ENCODE measurements at regions not wholly inside any gene's neighbourhood (a gene's known extent, or its start where the extent isn't known, plus 50 kb on each side); places are given as distances from the start of the nearest gene placed in this dataset.

- DNase-seq (ENCODE audit: low read depth in 1 of 2, low spot score in 1 of 2), result no peak
Observed at GRCh38 chr2:14905571-14905970, 273.1 kb downstream of the LRATD1 start.

- no peak for DNase-seq (ENCODE audit: low read depth in 1 of 2, low spot score in 1 of 2)
Observed at GRCh38 chr2:14907014-14907612, 274.6 kb downstream of the LRATD1 start.

- DNase-seq (ENCODE audit: low read depth in 1 of 2, low spot score in 1 of 2), result no peak
Observed at GRCh38 chr2:14909795-14910194, 277.3 kb downstream of the LRATD1 start.

- DNase-seq (ENCODE audit: low read depth in 1 of 2, low spot score in 1 of 2), result no peak
Observed at GRCh38 chr2:14910654-14911053, 278.1 kb downstream of the LRATD1 start.

- no peak for DNase-seq (ENCODE audit: low read depth in 1 of 2, low spot score in 1 of 2)
Observed at GRCh38 chr2:14915983-14916382, 283.5 kb downstream of the LRATD1 start.

GRCh38 chr2:14923820-14924580 is 291.5 kb downstream of the LRATD1 start:
- no peak for DNase-seq (ENCODE audit: low read depth in 1 of 2, low spot score in 1 of 2)

GRCh38 chr2:14925471-14925870 is 293.0 kb downstream of the LRATD1 start:
- DNase-seq (ENCODE audit: low read depth in 1 of 2, low spot score in 1 of 2), result no peak

GRCh38 chr2:14927021-14927564 is 294.6 kb downstream of the LRATD1 start:
- DNase-seq (ENCODE audit: low read depth in 1 of 2, low spot score in 1 of 2), result no peak

GRCh38 chr2:14928056-14928455 is 295.5 kb downstream of the LRATD1 start:
- DNase-seq (ENCODE audit: low read depth in 1 of 2, low spot score in 1 of 2), result no peak

- no peak for DNase-seq (ENCODE audit: low read depth in 1 of 2, low spot score in 1 of 2)
Observed at GRCh38 chr2:14930441-14930840, 297.9 kb downstream of the LRATD1 start.

GRCh38 chr2:14932285-14932684 is 299.8 kb downstream of the LRATD1 start:
- DNase-seq (ENCODE audit: low read depth in 1 of 2, low spot score in 1 of 2), result no peak

- DNase-seq (ENCODE audit: low read depth in 1 of 2, low spot score in 1 of 2), result no peak
Observed at GRCh38 chr2:14933753-14934152, 301.2 kb downstream of the LRATD1 start.

GRCh38 chr2:14936426-14936825 is 303.9 kb downstream of the LRATD1 start:
- DNase-seq (ENCODE audit: low read depth in 1 of 2, low spot score in 1 of 2), result no peak

GRCh38 chr2:14937336-14937735 is 304.8 kb downstream of the LRATD1 start:
- DNase-seq (ENCODE audit: low read depth in 1 of 2, low spot score in 1 of 2), result no peak

- DNase-seq (ENCODE audit: low read depth in 1 of 2, low spot score in 1 of 2), result no peak
Observed at GRCh38 chr2:14941151-14941631, 308.7 kb downstream of the LRATD1 start.

- no peak for DNase-seq (ENCODE audit: low read depth in 1 of 2, low spot score in 1 of 2)
Observed at GRCh38 chr2:14942987-14943386, 310.5 kb downstream of the LRATD1 start.

GRCh38 chr2:14944562-14945346 is 312.2 kb downstream of the LRATD1 start:
- no peak for DNase-seq (ENCODE audit: low read depth in 1 of 2, low spot score in 1 of 2)

GRCh38 chr2:14951569-14952285 is 319.2 kb downstream of the LRATD1 start:
- no peak for DNase-seq (ENCODE audit: low read depth in 1 of 2, low spot score in 1 of 2)

- no peak for DNase-seq (ENCODE audit: low read depth in 1 of 2, low spot score in 1 of 2)
Observed at GRCh38 chr2:14952400-14952963, 320.0 kb downstream of the LRATD1 start.

- no peak for DNase-seq (ENCODE audit: low read depth in 1 of 2, low spot score in 1 of 2)
Observed at GRCh38 chr2:14960686-14961324, 328.3 kb downstream of the LRATD1 start.

All from activated CD4-positive, alpha-beta T cell treated with anti-CD3 and anti-CD28 coated beads, Interleukin-2, amount 50 U/mL, for 24 hours (primary cell).